ENCODE measurements at regions not wholly inside any gene's neighbourhood (a gene's known extent, or its start where the extent isn't known, plus 50 kb on each side); places are given as distances from the start of the nearest gene placed in this dataset.

DNA sequence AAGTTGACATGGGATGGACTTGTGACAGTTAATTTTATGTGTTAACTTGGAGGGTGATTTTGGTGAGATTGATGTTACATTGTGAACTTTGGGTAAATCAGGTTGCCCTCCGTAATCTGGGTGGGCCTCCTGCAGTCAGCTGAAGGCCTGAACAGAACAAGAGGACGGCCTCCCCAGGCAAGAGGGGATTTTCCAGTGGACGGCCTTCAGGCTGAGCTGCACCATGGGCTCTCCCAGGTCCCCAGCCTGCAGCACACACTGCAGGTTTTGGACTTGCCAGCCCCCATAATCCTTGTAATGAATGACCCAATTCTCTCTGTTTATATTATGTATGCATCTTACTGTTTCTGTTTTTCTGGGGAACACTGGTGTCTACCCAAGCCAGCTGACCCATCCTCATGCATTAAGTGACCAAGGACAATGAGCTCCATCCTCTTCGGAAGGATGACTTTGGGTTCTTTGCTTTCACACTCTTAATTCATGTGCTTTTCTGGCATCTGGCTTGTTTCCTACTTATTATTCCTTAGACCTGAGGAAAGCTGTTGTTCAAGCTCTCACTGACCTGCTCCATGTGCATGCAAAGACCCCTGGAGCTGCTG, 64.2 kb downstream of the DACT2 start:
- DNase-seq (ENCODE audit: low spot score in 2 of 2): no peak
- Histone ChIP-seq H3K4me3 (no peak overlapping the region), H3K36me3 (no peaks in the 10 kb centered on the region), H3K9me3 (peaks cover 0 to 17% (median 0%) of the 10 kb centered on the region in 4 donors), H3K27me3 (no peaks in the 10 kb centered on the region), H3K4me1 (no peaks in the 10 kb centered on the region), H3K27ac (no peak overlapping the region)
- TF ChIP-seq EP300 (IDR thresholded peaks at IDR 0.05): no peak
- TF ChIP-seq, protein P1, sequence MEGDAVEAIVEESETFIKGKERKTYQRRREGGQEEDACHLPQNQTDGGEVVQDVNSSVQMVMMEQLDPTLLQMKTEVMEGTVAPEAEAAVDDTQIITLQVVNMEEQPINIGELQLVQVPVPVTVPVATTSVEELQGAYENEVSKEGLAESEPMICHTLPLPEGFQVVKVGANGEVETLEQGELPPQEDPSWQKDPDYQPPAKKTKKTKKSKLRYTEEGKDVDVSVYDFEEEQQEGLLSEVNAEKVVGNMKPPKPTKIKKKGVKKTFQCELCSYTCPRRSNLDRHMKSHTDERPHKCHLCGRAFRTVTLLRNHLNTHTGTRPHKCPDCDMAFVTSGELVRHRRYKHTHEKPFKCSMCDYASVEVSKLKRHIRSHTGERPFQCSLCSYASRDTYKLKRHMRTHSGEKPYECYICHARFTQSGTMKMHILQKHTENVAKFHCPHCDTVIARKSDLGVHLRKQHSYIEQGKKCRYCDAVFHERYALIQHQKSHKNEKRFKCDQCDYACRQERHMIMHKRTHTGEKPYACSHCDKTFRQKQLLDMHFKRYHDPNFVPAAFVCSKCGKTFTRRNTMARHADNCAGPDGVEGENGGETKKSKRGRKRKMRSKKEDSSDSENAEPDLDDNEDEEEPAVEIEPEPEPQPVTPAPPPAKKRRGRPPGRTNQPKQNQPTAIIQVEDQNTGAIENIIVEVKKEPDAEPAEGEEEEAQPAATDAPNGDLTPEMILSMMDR (IDR thresholded peaks at IDR 0.05): no peak
- no peak for TF ChIP-seq POLR2A (IDR thresholded peaks at IDR 0.05)
- WGBS, 2 donors: 90 to 92% methylated on average over 4 of the region's 4 CpGs

DNA sequence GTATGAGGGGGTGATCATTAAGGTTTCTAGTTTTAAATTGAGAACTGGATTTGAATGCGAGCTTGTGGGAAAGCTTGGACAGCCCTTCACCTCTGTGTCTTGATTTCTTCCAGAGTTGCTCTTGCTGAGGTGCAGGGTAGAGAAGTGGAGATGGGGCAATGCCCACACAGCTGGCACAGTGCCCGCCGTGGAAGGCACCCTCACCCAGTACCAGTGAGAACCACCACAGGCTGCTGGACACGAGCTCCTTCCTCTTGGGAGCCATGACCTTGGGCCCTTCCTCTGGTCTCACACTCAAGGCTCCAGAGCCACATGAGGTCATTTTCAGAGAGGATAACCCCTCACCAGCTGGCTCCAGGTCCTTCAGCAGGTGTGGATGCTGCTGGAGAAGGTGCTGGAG, 67.3 kb downstream of the DACT2 start:
- DNase-seq (ENCODE audit: low spot score in 2 of 2): no peak
- no peaks in the 10 kb centered on the region for H3K36me3 ChIP-seq
- H3K4me1 ChIP-seq: peaks cover 0 to 7% (median 1%) of the 10 kb centered on the region in 4 donors
- no peak overlapping the region for H3K4me3 ChIP-seq
- no peaks in the 10 kb centered on the region for H3K27me3 ChIP-seq
- TF ChIP-seq, protein P1 (IDR thresholded peaks at IDR 0.05): no peak
- TF ChIP-seq POLR2A (IDR thresholded peaks at IDR 0.05): no peak
- TF ChIP-seq EP300 (IDR thresholded peaks at IDR 0.05): no peak
- no peak overlapping the region for H3K27ac ChIP-seq
- WGBS, 2 donors: 90 to 91% methylated on average over 4 of the region's 4 CpGs
- peaks cover 0 to 17% (median 0%) of the 10 kb centered on the region in 4 donors for H3K9me3 ChIP-seq

DNA sequence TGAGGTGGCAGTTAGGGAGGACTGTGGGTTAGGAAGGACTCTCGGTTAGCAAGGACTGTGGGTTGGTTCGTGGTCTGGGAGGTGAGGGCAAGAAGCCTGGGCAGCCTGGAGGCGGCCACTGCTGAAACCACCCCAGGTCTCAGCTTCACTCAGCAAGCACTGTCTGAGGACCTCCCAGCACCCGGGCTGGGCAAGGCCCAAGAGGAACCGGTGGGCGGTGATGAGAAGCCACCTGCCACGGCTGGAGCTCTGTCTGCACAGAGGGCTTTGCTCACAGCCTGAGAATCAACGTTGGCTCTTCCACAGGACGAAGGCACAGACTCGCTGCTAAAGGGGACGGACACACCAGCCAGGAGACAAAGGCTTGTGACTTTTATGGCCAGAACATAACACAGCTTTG, 69.3 kb downstream of the DACT2 start:
- 80 to 89% methylated on average over 11 of the region's 11 CpGs for WGBS, 2 donors
- H3K9me3 ChIP-seq: peaks cover 0 to 8% (median 0%) of the 10 kb centered on the region in 4 donors
- H3K27ac ChIP-seq: no peak overlapping the region
- TF ChIP-seq EP300 (IDR thresholded peaks at IDR 0.05) (no peak), POLR2A (IDR thresholded peaks at IDR 0.05) (no peak)
- TF ChIP-seq, protein P1 (IDR thresholded peaks at IDR 0.05): no peak
- no peaks in the 10 kb centered on the region for H3K36me3 ChIP-seq
- H3K4me1 ChIP-seq: peaks cover 0 to 9% (median 1%) of the 10 kb centered on the region in 4 donors
- H3K27me3 ChIP-seq: no peaks in the 10 kb centered on the region
- no peak for DNase-seq (ENCODE audit: low spot score in 2 of 2)
- no peak overlapping the region for H3K4me3 ChIP-seq

DNA sequence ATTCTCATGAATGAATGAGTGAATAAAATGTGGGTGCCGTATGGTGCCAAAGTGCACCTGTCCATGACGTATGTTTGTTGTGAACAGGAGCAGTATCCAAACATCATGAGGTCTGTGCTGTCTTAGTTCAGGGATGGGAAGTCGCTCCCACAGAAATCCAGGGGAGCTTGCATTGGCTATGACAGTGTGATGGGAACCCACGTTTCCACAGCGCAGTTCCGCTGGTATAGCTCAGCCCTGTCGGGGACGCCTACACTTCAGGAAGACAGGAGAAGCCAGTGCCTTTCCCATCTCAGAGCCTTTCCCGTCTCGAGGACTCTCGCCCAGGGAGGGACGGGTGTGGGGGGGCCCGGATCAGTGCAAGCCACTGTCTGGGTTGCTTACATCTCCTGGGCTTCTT, 69.8 kb downstream of the DACT2 start:
- 84 to 93% methylated on average over 13 of the region's 13 CpGs for WGBS, 2 donors

DNA sequence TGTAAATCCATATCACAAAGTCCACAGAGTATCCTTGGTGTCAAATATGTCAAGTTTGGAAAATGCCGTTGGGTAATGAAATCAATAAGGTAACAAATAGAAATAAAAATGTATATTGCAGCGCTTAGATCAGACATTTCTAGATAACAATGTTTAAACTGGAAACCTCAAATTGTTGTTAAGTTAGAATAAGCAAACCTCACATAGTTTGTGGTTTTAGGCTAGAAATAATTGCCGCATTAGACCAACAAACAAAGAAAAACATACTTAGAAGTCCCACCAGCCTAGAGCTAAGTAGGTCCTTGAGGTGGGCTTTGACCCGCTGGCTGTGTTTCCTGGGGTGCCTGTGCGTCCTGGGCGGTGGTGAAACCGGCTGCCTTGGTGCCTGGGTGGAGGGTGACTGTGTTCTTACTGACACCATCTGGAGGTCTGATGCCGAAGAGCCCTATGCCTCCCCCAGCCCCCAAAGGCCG, 71.4 kb downstream of the DACT2 start:
- no peak overlapping the region for H3K27ac ChIP-seq
- H3K4me3 ChIP-seq: no peak overlapping the region
- H3K9me3 ChIP-seq: no peaks in the 10 kb centered on the region
- DNase-seq (ENCODE audit: low spot score in 2 of 2): no peak
- peaks cover 0 to 11% (median 1%) of the 10 kb centered on the region in 4 donors for H3K4me1 ChIP-seq
- TF ChIP-seq POLR2A (IDR thresholded peaks at IDR 0.05) (no peak), EP300 (IDR thresholded peaks at IDR 0.05) (no peak)
- TF ChIP-seq, protein P1 (IDR thresholded peaks at IDR 0.05): no peak
- H3K27me3 ChIP-seq: no peaks in the 10 kb centered on the region
- 67 to 80% methylated on average over 9 of the region's 9 CpGs for WGBS, 2 donors
- H3K36me3 ChIP-seq: no peaks in the 10 kb centered on the region

More for the DNA sequence above, 69.8 kb downstream of the DACT2 start:
- Histone ChIP-seq H3K9me3 (peaks cover 0 to 3% (median 0%) of the 10 kb centered on the region in 4 donors), H3K4me3 (no peak overlapping the region), H3K36me3 (no peaks in the 10 kb centered on the region), H3K27ac (no peak overlapping the region), H3K4me1 (peaks cover 0 to 9% (median 1%) of the 10 kb centered on the region in 4 donors), H3K27me3 (no peaks in the 10 kb centered on the region)
- DNase-seq (ENCODE audit: low spot score in 2 of 2): no peak
- TF ChIP-seq, protein P1 (IDR thresholded peaks at IDR 0.05): no peak
- TF ChIP-seq EP300 (IDR thresholded peaks at IDR 0.05): no peak
- TF ChIP-seq POLR2A (IDR thresholded peaks at IDR 0.05): no peak
